Spleen (tissue), 11 donors: ENCODE measurements at regions not wholly inside any gene's neighbourhood (a gene's known extent, or its start where the extent isn't known, plus 50 kb on each side); places are given as distances from the start of the nearest gene placed in this dataset.

ENCODE experiments used
- DNase-seq: peaks from one replicate; pipeline ENCODE4 v3.0.0-alpha.2; 2020
- H3K27ac ChIP-seq, 8 donors: fragments of 200-600 bp; sonication (generic) in 7 of 8; 1 replicate in 4 of 8; 2 replicates in 4 of 8; pipeline versions ENCODE4 v1.5.0 to v1.8.0; 2016 to 2021; ENCODE audit warnings: inconsistent platforms in 4 of 8, mild to moderate bottlenecking in 4 of 8, moderate library complexity in 1 of 8
- H3K27me3 ChIP-seq, 7 donors: fragments of 200-600 bp; sonication (generic) in 6 of 7; replicated peaks in 1 of 7; 1 replicate in 4 of 7; 2 replicates in 3 of 7; pipeline versions ENCODE4 v1.5.0 to v1.8.0; 2016 to 2021; ENCODE audit warnings: inconsistent platforms in 3 of 7, mild to moderate bottlenecking in 1 of 7
- H3K36me3 ChIP-seq, 6 donors: fragments of 200-600 bp; sonication (generic) in 5 of 6; 1 replicate in 4 of 6; 2 replicates in 2 of 6; pipeline versions ENCODE4 v1.5.0 to v1.8.0; 2016 to 2021; ENCODE audit warnings: inconsistent platforms in 2 of 6
- H3K4me1 ChIP-seq, 6 donors: fragments of 200-600 bp; sonication (generic) in 5 of 6; 1 replicate in 3 of 6; 2 replicates in 3 of 6; pipeline versions ENCODE4 v1.5.0 to v1.8.0; 2016 to 2021; ENCODE audit warnings: inconsistent platforms in 3 of 6
- H3K4me3 ChIP-seq, 8 donors: fragments of 200-600 bp; sonication (generic) in 7 of 8; 1 replicate in 4 of 8; 2 replicates in 4 of 8; pipeline versions ENCODE4 v1.5.0 to v1.8.0; 2016 to 2021; ENCODE audit warnings: inconsistent platforms in 4 of 8, mild to moderate bottlenecking in 4 of 8, moderate library complexity in 2 of 8
- H3K9me3 ChIP-seq, 8 donors: fragments of 200-600 bp; sonication (generic) in 7 of 8; 1 replicate in 4 of 8; 2 replicates in 4 of 8; pipeline versions ENCODE4 v1.5.0 to v1.8.0; 2016 to 2021; ENCODE audit warnings: inconsistent platforms in 4 of 8
- CTCF ChIP-seq, 11 experiments: fragments of 200-600 bp in 7 of 11; fragments of 450-650 bp in 4 of 11; sonication (generic) in 4 of 11; IDR thresholded peaks in 8 of 11; conservative IDR thresholded peaks in 3 of 11; 1 replicate in 7 of 11; 2 replicates in 4 of 11; pipeline versions ENCODE4 v1.4.0 to v1.8.0; 2016 to 2021; ENCODE audit warnings: antibody characterized with exemption in 11 of 11, inconsistent platforms in 4 of 11, mild to moderate bottlenecking in 1 of 11
- POLR2A ChIP-seq, 3 donors: fragments of 450-650 bp; IDR thresholded peaks; one replicate each; pipeline ENCODE4 v1.5.1; 2017; ENCODE audit warnings: antibody characterized with exemption in 3 of 3, mild to moderate bottlenecking in 1 of 3
- POLR2AphosphoS5 ChIP-seq, 3 donors: sonication (generic); formaldehyde crosslinking; IDR thresholded peaks; one replicate each; pipeline ENCODE4 v1.5.1; 2017; ENCODE audit warnings: antibody characterized with exemption in 3 of 3
- WGBS, 5 donors: extraction: QIAGEN DNeasy Blood & Tissue Kit in 3 of 5; methylation state at CpG; one replicate each; pipeline versions ENCODE4 v1.1.5 to v1.1.7; 2013 to 2018; 5-methylcytosine and 5-hydroxymethylcytosine counted together
- intact Hi-C: fragments of 100-400 bp; cut with DNase I; formaldehyde crosslinking; loops from one replicate; pipeline ENCODE4 v1.15.0; 2023; ENCODE audit warnings: low total_unique reads
- donor health status: healthy with polysubstance abuse.
- donor health status: DM: no; HTN: no; CAD: no; lungs with moderate emphysema.
- donor health status: DM: no; HTN: no; CAD: no.
- donor health status: Bipolar disorder and iron deficiency.
- donor health status: healthy.
- donor health status: DM: no; HTN: no; CAD: no.
- donor health status: DM: yes; HTN: yes; CAD: no.

DNA sequence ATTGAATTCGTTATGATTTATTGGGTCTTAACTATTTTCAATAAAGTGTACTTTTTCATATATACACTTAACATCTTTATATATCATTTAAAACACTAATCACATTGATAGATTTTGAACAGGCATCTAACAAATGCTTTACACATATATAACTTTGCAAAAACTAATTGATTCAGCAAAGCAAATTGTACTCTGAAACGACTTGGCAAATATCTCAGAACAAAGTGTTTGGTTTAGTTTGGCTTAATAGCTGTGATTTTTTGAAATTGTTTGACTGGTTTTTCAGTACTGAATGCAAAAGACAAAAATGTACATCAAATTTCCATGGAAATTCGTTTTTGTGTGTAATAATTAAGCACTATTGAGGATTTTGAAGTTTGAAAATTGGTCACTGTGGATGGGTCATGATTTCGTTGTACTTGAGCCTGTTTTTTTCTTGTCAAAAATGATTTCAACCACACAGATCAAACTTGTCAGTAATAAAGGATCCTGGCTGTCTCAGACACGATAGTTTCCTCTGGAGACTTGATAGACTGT, 125.3 kb upstream of the SLC25A13 start:
- Histone ChIP-seq H3K9me3 (no peaks in the 10 kb centered on the region), H3K4me3 (no peak overlapping the region), H3K36me3 (no peaks in the 10 kb centered on the region), H3K4me1 (no peaks in the 10 kb centered on the region), H3K27ac (no peak overlapping the region), H3K27me3 (peaks cover 0 to 3% (median 0%) of the 10 kb centered on the region in 7 donors)
- TF ChIP-seq POLR2A (IDR thresholded peaks at IDR 0.05) (no peak), POLR2AphosphoS5 (IDR thresholded peaks at IDR 0.05) (no peak), CTCF (IDR thresholded peaks at IDR 0.05 in 8 of 11, conservative IDR thresholded peaks at IDR 0.05 in 3 of 11) (no peak)
- no peak for DNase-seq
- intact Hi-C loops: no loop called here
- WGBS, 5 donors: 54 to 71% (median 59%) methylated on average over 5 of the region's 5 CpGs

DNA sequence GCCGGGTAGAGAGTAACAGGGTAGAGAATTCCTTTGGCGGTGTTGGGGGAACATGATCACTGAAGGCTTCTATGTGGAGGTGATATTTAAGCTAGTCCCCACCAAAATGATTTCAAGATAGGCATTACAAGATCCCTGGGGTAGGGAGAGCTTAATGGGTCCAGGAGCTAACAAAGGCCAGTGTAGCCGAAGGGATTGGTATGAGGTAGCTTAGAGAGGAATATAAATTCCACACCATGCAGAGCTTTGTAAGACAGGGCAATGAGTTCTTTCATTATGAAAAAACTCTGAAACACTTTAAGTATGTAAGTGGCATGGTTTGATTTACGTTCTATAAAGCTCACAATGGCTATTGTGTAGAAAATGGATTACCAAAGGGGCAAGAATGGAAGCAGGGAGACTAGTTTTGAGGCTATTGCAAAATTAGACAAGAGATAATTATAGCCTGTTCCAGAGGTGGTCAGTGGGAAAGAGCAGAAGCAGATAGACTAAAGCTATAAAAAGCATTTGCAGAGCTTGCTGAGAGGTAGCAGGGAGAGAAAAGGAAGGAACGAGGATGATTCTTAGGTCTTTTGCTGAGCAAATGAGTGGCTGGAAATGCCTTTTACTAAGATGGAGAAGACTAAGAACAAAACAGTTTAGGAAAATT, 119.7 kb upstream of the SLC25A13 start:
- no peak for DNase-seq
- H3K9me3 ChIP-seq: no peaks in the 10 kb centered on the region
- 84 to 95% (median 91%) methylated on average over 5 of the region's 5 CpGs for WGBS, 5 donors
- TF ChIP-seq CTCF (IDR thresholded peaks at IDR 0.05 in 8 of 11, conservative IDR thresholded peaks at IDR 0.05 in 3 of 11): no peak
- TF ChIP-seq POLR2AphosphoS5 (IDR thresholded peaks at IDR 0.05): no peak
- no peak for TF ChIP-seq POLR2A (IDR thresholded peaks at IDR 0.05)
- no peaks in the 10 kb centered on the region for H3K36me3 ChIP-seq
- H3K27ac ChIP-seq: no peak overlapping the region
- H3K4me1 ChIP-seq: no peaks in the 10 kb centered on the region
- intact Hi-C loops: no loop called here
- H3K4me3 ChIP-seq: no peak overlapping the region
- no peaks in the 10 kb centered on the region for H3K27me3 ChIP-seq

DNA sequence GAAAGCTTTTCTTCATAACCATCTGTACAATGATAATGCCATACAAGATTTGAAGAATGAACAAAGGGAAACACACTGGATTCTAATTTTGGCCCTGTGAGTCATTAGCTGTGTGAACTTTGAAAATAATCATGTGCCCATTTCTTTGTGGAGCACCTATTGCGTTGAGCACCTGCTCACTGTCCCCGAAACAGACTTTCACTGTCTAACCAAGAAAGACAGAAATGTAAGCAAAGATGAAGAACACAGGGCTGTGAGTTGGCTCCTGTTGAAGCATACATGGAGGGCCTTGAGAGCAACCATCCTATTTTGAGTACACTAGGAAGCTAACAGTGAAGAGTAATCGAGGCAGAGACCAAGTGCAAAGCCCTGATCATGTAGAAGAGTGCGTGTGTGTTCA, 118.4 kb upstream of the SLC25A13 start:
- no peak for DNase-seq
- no peak for TF ChIP-seq CTCF (IDR thresholded peaks at IDR 0.05 in 8 of 11, conservative IDR thresholded peaks at IDR 0.05 in 3 of 11)
- TF ChIP-seq POLR2AphosphoS5 (IDR thresholded peaks at IDR 0.05): no peak
- TF ChIP-seq POLR2A (IDR thresholded peaks at IDR 0.05): no peak
- Histone ChIP-seq H3K27ac (no peak overlapping the region), H3K9me3 (no peaks in the 10 kb centered on the region), H3K27me3 (no peaks in the 10 kb centered on the region), H3K4me3 (no peak overlapping the region), H3K36me3 (no peaks in the 10 kb centered on the region), H3K4me1 (no peaks in the 10 kb centered on the region)
- WGBS, 5 donors: 85 to 92% (median 90%) methylated on average over 4 of the region's 4 CpGs
- intact Hi-C loops: no loop called here

GRCh38 chr7:96436880-96437279, 115.0 kb upstream of the SLC25A13 start:
- Histone ChIP-seq H3K27me3 (no peaks in the 10 kb centered on the region), H3K36me3 (no peaks in the 10 kb centered on the region), H3K4me3 (no peak overlapping the region), H3K27ac (no peak overlapping the region), H3K9me3 (no peaks in the 10 kb centered on the region), H3K4me1 (no peaks in the 10 kb centered on the region)
- DNase-seq: no peak
- no peak for TF ChIP-seq CTCF (IDR thresholded peaks at IDR 0.05 in 8 of 11, conservative IDR thresholded peaks at IDR 0.05 in 3 of 11)
- no peak for TF ChIP-seq POLR2AphosphoS5 (IDR thresholded peaks at IDR 0.05)
- TF ChIP-seq POLR2A (IDR thresholded peaks at IDR 0.05): no peak
- intact Hi-C loops: no loop called here
